NCI-H2196 (cell line): ENCODE measurements at regions not wholly inside any gene's neighbourhood (a gene's known extent, or its start where the extent isn't known, plus 50 kb on each side); places are given as distances from the start of the nearest gene placed in this dataset.
"Not testable (repeated sequence)": the region's sequence is repeated elsewhere in the genome, so short reads cannot be mapped to it uniquely, and the experiment has no call there.

Experiments
- DNase-seq: peaks from one replicate; lab custom pipeline; 2025; ENCODE audit not compliant: unreplicated experiment; lab: John Stamatoyannopoulos, UW

GRCh38 chr15:47885920-47886319 is 168.6 kb downstream of the SEMA6D start:
- DNase-seq, result no peak

- peak; percentile 32 for DNase-seq
Measured at GRCh38 chr15:47887241-47887800, 170.0 kb downstream of the SEMA6D start.

GRCh38 chr15:47888385-47889100 is 171.2 kb downstream of the SEMA6D start:
- DNase-seq, result no peak

GRCh38 chr15:47890397-47891150 is 173.3 kb downstream of the SEMA6D start:
- DNase-seq, result no peak

GRCh38 chr15:47897525-47897924 is 180.2 kb downstream of the SEMA6D start:
- no peak for DNase-seq

GRCh38 chr15:47900751-47901150 is 183.4 kb downstream of the SEMA6D start:
- DNase-seq, result no peak

- no peak for DNase-seq
Measured at GRCh38 chr15:47903368-47903767, 186.1 kb downstream of the SEMA6D start.

GRCh38 chr15:47908486-47908885 is 191.2 kb downstream of the SEMA6D start:
- DNase-seq, result no peak

GRCh38 chr15:47908950-47909670 is 191.8 kb downstream of the SEMA6D start:
- no peak for DNase-seq

GRCh38 chr15:47912910-47913309 is 195.6 kb downstream of the SEMA6D start:
- DNase-seq, result not testable (repeated sequence)

GRCh38 chr15:47917881-47918280 is 200.6 kb downstream of the SEMA6D start:
- DNase-seq, result no peak

GRCh38 chr15:47918877-47919276 is 201.6 kb downstream of the SEMA6D start:
- no peak for DNase-seq

- DNase-seq, result no peak
Measured at GRCh38 chr15:47924381-47924780, 196.4 kb upstream of the SLC24A5 start.

- DNase-seq, result peak; percentile 19
Measured at GRCh38 chr15:47929138-47929803, 191.5 kb upstream of the SLC24A5 start.

- DNase-seq, result no peak
Measured at GRCh38 chr15:47932261-47932660, 188.5 kb upstream of the SLC24A5 start.

- no peak for DNase-seq
Measured at GRCh38 chr15:47932951-47933641, 187.7 kb upstream of the SLC24A5 start.

- no peak for DNase-seq
Measured at GRCh38 chr15:47933865-47934264, 186.9 kb upstream of the SLC24A5 start.

- DNase-seq, result no peak
Measured at GRCh38 chr15:47934342-47934741, 186.4 kb upstream of the SLC24A5 start.

- DNase-seq, result no peak
Measured at GRCh38 chr15:47937834-47938233, 183.0 kb upstream of the SLC24A5 start.

GRCh38 chr15:47944637-47945288 is 176.0 kb upstream of the SLC24A5 start:
- DNase-seq, result no peak
